Endometrium (tissue), 2 donors: ENCODE measurements at regions not wholly inside any gene's neighbourhood (a gene's known extent, or its start where the extent isn't known, plus 50 kb on each side); places are given as distances from the start of the nearest gene placed in this dataset.

Experiments used
- FAIRE-seq: peaks from 2 replicates; lab custom pipeline; 2012; peaks lifted over from hg19 to GRCh38; lab: Jason Lieb, UNC
- donor health status: control.
- donor health status: control.

GRCh38 chr3:128569756-128570155 lies 76.8 kb upstream of the GATA2 start:
- FAIRE-seq, result no peak

- no peak for FAIRE-seq
Observed at GRCh38 chr3:128568602-128569490, 75.8 kb upstream of the GATA2 start.

- no peak for FAIRE-seq
Observed at GRCh38 chr3:128567705-128568356, 74.8 kb upstream of the GATA2 start.

GRCh38 chr3:128567141-128567540 lies 74.1 kb upstream of the GATA2 start:
- FAIRE-seq, result no peak

DNA sequence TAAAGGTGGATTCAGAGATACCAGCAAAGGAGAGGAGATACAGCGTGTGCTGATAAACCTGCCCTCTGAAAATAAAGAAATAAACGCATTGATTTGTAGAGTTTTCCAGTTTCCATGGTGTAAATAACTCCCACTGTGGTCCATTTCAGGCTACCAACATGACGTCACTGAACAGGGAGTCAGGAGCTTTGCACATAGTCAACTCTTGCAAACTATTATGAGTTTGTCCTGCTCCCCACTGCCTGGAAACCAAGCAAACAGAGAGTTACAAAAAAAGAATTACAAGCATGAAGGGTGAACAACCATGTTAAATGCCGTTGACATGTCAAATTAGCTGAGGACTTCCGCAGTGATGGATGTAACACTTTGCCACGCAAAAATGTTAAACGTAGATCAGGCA lies 70.4 kb upstream of the GATA2 start:
- FAIRE-seq, result no peak

DNA sequence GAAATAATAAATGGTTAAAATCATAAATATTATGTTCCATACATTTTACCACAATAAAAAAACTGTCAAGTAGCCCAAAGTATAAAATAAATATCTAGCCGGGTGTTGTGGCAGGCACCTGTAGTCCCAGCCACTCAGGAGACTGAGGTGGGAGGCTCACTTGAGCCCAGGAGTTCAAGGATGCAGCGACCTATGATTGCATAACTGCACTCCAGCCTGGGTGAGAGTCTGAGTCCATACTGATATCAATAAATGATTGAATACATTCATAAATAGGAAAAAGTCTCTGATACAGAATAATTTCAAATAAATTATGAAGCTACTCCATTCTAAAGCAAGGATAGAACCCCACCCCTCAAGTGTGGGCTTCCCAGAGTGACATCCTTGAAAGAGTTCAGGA lies 68.5 kb upstream of the GATA2 start:
- FAIRE-seq, result no peak

DNA sequence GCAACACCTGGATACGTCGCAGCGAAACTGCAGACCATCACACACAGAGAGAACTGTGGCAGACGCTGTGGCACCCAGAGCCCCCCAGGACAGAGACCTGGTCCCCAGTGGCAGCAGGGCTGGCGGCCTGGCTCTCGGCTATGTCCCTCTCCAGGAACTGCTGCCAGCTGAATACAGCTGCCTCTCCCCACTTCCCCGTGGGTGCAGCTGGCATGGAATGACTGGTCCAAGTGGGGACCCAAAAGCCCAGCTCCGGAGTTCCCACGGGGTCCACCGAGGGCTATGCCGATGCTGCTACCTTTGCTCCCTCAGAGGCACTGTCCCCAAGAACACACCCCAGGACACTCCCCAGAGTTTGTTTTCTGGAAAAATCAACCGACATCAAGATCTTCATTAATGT lies 67.8 kb upstream of the GATA2 start:
- FAIRE-seq, result no peak

DNA sequence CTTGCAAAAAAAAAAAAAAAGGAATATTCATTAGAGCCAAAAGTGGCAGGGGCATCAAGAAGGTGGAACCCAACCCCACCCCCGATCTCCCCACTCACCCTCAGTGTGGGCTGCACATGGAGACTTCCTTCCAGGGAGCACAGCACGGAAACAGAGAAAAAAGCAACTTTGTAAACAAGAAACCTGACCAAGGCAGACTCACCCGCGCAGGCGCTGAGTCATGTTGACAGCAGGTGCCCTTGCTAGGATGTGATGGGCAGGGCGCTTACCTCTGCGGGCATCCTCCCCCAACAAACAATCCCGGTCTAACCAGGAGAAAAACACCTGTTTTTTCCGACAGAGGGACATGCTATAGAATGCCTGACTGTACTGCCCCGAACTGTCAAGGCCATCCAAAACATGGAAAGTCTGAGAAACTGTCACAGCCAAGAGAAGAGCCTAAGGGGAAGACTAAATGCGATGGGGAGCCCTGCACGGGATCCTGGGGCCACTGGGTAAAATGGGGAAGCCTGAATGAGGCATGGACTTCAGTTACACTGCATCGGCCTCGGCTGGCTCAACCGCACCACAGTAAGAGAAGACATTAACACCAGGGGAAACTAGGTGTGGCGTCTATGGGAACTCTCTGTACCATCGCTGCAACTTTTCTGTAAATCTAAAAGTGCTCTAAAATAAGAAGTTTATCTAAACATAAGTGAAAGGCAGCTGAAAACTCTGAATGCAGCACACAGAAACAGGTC lies 66.7 kb upstream of the GATA2 start:
- no peak for FAIRE-seq

GRCh38 chr3:128557531-128558280 lies 64.7 kb upstream of the GATA2 start:
- no peak for FAIRE-seq

- no peak for FAIRE-seq
Observed at GRCh38 chr3:128556907-128557306, 63.9 kb upstream of the GATA2 start.

DNA sequence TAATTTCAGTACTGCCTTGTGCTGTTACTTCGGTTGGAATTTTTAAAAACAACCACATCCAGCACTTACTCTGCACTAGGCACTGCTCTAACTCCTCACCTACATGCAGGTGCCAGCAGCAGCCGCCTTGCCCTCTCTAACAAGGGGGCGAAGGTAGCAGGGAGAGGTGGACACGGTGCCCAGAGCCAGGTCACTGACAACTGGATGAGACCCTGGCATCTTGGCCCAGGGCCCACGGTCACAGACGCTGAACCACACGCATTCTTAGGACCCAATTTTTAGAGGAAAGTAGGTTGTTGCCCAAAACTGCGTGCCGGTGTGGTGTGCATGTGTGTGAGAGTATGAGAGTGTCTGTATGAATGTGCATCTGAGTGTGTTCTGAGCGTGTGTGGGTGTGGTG lies 63.4 kb upstream of the GATA2 start:
- no peak for FAIRE-seq

DNA sequence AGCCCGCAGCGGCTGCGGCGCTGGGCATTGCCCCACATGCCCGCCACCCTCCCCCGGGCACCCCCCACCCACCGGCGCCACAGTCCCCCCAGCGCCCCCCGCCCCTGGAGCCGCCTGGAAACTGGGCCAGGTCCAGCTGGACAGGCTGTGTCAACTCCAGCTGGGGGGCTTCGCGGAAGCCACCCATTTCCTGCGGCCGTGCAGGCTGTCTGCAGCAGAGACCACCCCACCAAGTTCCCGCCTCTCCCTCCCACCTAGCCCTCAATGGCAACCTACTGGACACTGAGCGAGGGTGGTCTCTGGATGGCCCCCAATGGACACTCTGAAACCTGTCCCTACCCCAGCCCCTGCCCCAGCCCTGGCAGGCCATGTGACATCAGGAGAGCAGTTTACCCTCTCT lies 62.8 kb upstream of the GATA2 start:
- FAIRE-seq, result no peak

GRCh38 chr3:128555098-128555825 lies 62.3 kb upstream of the GATA2 start:
- FAIRE-seq, result no peak

DNA sequence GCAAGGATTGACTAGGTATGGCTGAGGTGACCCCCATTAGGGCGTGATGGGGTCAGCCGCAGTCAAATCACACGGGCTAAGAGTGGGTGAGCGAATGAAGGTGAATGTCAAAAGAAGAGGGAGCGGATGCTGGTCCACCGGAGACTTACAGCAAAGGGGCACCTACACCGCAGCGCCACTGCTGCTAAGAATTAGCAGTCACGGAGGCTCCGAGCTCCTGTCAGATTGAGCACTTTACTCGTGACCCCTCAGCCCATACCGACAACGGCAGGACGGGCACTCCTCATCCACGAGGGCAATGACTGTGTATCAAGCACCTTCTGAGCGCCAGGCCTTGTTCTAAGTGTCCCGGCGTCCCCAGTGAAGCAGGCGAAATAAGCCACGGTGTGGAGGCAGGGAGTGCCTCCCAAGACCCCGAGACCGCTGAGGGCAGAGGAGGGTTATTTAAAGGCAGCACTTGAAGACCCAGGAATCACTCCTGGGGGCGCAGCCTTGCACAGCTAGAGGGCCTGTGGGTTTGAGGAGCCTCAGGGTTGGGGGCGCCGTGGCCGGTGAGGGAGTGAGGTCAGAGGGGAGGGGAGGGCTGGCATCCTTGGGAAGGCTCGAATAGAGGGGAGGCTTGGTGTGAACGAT lies 61.6 kb upstream of the GATA2 start:
- FAIRE-seq, result no peak

DNA sequence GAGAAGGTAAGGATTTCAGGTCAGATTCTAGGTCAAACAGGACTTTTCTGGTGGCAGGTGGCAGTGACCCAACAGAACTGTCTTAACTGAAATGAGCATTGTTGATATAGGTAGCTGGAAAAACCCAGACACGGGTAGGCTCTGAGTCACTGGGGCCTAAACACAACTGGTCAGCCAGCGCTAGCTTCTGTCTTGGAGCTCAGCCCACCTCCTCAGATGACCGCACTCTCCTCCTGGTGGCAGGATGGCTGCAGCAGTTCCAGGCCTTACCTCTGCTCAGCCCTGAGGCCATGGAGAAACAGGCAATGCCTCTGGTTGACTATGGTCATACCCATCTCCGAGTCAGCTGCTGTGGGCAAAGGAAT lies 61.1 kb upstream of the GATA2 start:
- no peak for FAIRE-seq

DNA sequence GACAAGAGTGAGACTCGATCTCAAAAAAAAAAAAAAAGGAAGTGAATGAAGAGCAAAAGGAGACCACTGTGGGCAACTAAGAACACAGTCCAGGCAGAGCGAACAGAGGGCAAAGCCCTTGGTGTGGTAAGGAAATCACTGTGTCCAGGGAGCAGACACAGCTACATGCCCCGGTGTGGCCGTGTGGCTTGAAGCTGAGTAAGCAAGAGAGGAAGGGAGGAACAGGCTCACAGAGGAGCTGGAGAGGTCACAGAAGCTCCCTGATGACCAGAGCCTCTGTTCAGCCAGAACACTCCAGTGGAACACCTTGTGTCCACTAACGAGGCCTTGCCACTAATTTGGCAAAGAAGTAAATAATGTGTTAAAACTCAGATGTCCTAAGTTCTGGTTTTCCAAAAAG lies 60.6 kb upstream of the GATA2 start:
- FAIRE-seq, result no peak

- no peak for FAIRE-seq
Observed at GRCh38 chr3:128551867-128552266, 58.9 kb upstream of the GATA2 start.

DNA sequence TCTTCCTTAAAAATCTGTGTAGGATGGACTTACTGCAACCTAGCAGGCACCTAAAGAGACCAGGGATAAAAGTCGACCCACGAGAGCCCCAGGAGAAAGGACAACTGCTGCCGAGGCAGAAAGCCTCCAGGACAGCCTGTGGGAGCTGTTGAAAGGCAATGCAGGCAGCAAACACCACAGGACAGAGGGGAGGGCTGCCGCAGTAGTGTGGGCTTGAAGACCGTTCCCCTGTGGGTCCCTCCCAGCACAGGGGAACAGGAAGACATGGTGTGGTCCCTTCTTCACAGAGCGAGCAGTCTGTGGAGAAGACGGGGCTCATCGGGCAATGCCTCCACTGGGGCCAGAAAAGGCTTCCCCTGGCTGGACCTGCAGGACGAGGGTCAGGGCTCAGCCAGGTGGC lies 58.5 kb upstream of the GATA2 start:
- no peak for FAIRE-seq

DNA sequence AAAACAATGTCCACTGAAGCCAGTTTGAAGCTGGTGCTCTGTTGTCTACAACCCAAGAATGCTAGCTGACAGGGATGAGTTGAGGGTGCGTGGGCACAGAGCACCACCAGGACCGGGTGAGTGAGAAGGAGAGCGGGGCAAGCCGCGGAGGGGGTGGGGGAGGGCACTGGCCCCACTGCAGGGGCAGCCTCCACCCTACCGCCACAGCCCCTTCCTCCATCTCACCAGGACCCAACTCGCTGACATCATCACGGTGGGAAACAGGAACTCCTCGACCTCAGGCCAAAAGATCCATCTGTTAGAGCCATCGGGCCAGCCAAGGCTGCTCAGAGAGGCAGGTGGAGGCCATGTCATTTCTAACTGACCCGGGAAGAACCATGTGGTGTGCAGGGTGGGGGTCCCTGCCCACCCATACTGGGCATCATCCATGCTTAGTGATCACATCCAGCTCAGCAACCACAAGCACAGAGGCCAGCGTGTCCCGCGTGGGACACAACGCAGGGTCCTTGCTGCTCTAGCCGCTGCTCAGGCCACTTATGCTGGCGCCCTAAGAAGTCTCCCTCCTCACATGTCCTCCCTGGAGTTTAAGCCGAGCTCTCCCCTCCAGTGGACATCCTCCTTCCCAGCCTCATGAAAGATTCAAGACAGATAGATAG lies 57.6 kb upstream of the GATA2 start:
- FAIRE-seq, result no peak

GRCh38 chr3:128550113-128550440 lies 57.1 kb upstream of the GATA2 start:
- FAIRE-seq, result no peak
